HCT116 (cell line): ENCODE measurements at regions not wholly inside any gene's neighbourhood (a gene's known extent, or its start where the extent isn't known, plus 50 kb on each side); places are given as distances from the start of the nearest gene placed in this dataset.

Source experiments
- ATAC-seq: fragments of 200-7000 bp; cut with Tn5 transposase; 2 replicates; pipeline ENCODE4 v1.9.1; 2020; ENCODE audit warnings: mild to moderate bottlenecking, moderate library complexity
- BruUV-seq: library from RNA; stranded (reverse); fragments of 400-500 nt; replicated peaks from 2 replicates; lab custom pipeline; 2021; lab: Mats Ljungman, UMichigan
- CTCF ChIA-PET: fragments of 300-600 bp; sonication (Branson Sonifier 250); formaldehyde crosslinking; loops from one replicate; lab custom pipeline; 2021; ENCODE audit warnings: antibody characterized with exemption; lab: Charles Lee
- POLR2A ChIA-PET: fragments of 300-600, 350-600 bp; sonication (Branson Sonifier 250); formaldehyde crosslinking; loops from one replicate; lab custom pipeline; 2021; ENCODE audit warnings: antibody characterized with exemption; lab: Charles Lee
- RAD21 ChIA-PET, 2 experiments: fragments of 300-600 bp; sonication (Branson Sonifier 250); formaldehyde crosslinking; loops; one replicate each; lab custom pipeline; 2023; ENCODE audit warnings: low total read pairs in 2 of 2; ENCODE audit not compliant: uncharacterized antibody in 2 of 2, unreplicated experiment in 2 of 2, low non-redundant PET in 1 of 2; lab: Charles Lee
- DNase-seq: peaks from one replicate; pipeline ENCODE4 v3.0.0-alpha.2; 2010; ENCODE audit warnings: low read depth, low spot score
- H2AFZ ChIP-seq: fragments of 200-600 bp; shearing (Covaris generic), sonication (generic); 2 replicates; pipeline ENCODE4 v1.6.1; 2017; ENCODE audit warnings: low read depth, mixed run types, mixed read lengths, antibody characterized with exemption, low read length; ENCODE audit not compliant: poor library complexity, severe bottlenecking
- H3K27ac ChIP-seq: 2 replicates; pipeline ENCODE4 v1.5.1; 2012; ENCODE audit warnings: low read depth, low read length
- H3K27me3 ChIP-seq: fragments of 200-600 bp; sonication (generic); 2 replicates; pipeline ENCODE4 v1.6.1; 2016; ENCODE audit warnings: mixed run types, low read length, mixed read lengths; ENCODE audit not compliant: insufficient read depth
- H3K36me3 ChIP-seq, 2 experiments: fragments of 200-500 bp in 1 of 2; fragments of 200-600 bp in 1 of 2; sonication (Bioruptor generic) in 1 of 2; sonication (generic) in 1 of 2; 2 replicates each; pipeline versions ENCODE4 v1.5.1 to v1.6.1; 2014 to 2016; ENCODE audit warnings: low read length in 2 of 2, inconsistent platforms in 1 of 2, mixed read lengths in 1 of 2, mixed run types in 1 of 2; ENCODE audit not compliant: insufficient read depth in 2 of 2, control insufficient read depth in 1 of 2
- H3K4me1 ChIP-seq, 2 experiments: fragments of 200-600 bp in 1 of 2; sonication (generic) in 1 of 2; 2 replicates each; pipeline versions ENCODE4 v1.5.1 to v1.6.1; 2012 to 2017; ENCODE audit warnings: low read length in 2 of 2, inconsistent platforms in 1 of 2, mild to moderate bottlenecking in 1 of 2, mixed read lengths in 1 of 2, mixed run types in 1 of 2, moderate library complexity in 1 of 2; ENCODE audit not compliant: insufficient read depth in 2 of 2, control insufficient read depth in 1 of 2
- H3K4me2 ChIP-seq: fragments of 200-600 bp; sonication (generic); 2 replicates; pipeline ENCODE4 v1.6.1; 2017; ENCODE audit warnings: mixed run types, low read length, mixed read lengths
- H3K4me3 ChIP-seq, 2 experiments: fragments of 200-600 bp in 1 of 2; sonication (generic) in 1 of 2; replicated peaks in 1 of 2; 2 replicates each; pipeline ENCODE4 v1.5.1; 2011 to 2016; ENCODE audit warnings: low read length in 2 of 2, control low read depth in 1 of 2, low read depth in 1 of 2, mild to moderate bottlenecking in 1 of 2, mixed read lengths in 1 of 2, mixed run types in 1 of 2
- H3K79me2 ChIP-seq: fragments of 200-600 bp; sonication (generic); 2 replicates; pipeline ENCODE4 v1.6.1; 2017; ENCODE audit warnings: mild to moderate bottlenecking, mixed run types, low read length, moderate library complexity, mixed read lengths; ENCODE audit not compliant: insufficient read depth
- H3K9ac ChIP-seq: fragments of 200-600 bp; sonication (generic); 2 replicates; pipeline ENCODE4 v1.6.1; 2016; ENCODE audit warnings: low read length, mixed read lengths
- H3K9me2 ChIP-seq: fragments of 200-600 bp; sonication (generic), shearing (Covaris generic); 2 replicates; pipeline ENCODE4 v1.6.1; 2017; ENCODE audit warnings: mixed run types, mild to moderate bottlenecking, moderate library complexity; ENCODE audit not compliant: insufficient read depth
- H3K9me3 ChIP-seq, 2 experiments: fragments of 200-500 bp in 1 of 2; fragments of 200-600 bp in 1 of 2; sonication (Bioruptor generic) in 1 of 2; sonication (generic) in 1 of 2; 2 replicates each; pipeline ENCODE4 v1.6.1; 2014 to 2017; ENCODE audit warnings: low read length in 2 of 2, mixed read lengths in 2 of 2, inconsistent platforms in 1 of 2, low read depth in 1 of 2, mild to moderate bottlenecking in 1 of 2, mixed run types in 1 of 2, moderate library complexity in 1 of 2; ENCODE audit not compliant: control insufficient read depth in 1 of 2, insufficient read depth in 1 of 2
- H4K20me1 ChIP-seq: fragments of 200-600 bp; sonication (generic), shearing (Covaris generic); 2 replicates; pipeline ENCODE4 v1.6.1; 2017; ENCODE audit warnings: mixed run types, mild to moderate bottlenecking, moderate library complexity; ENCODE audit not compliant: insufficient read depth
- CBX3 ChIP-seq: IDR thresholded peaks from 2 replicates; pipeline ENCODE4 v1.6.1; 2012; ENCODE audit warnings: low read depth
- CEBPB ChIP-seq: IDR thresholded peaks from 2 replicates; pipeline ENCODE4 v1.6.1; 2012; ENCODE audit warnings: low read depth
- EGR1 ChIP-seq: IDR thresholded peaks from 2 replicates; pipeline ENCODE4 v1.6.1; 2012; ENCODE audit warnings: low read depth
- ELF1 ChIP-seq: IDR thresholded peaks from 2 replicates; pipeline ENCODE4 v1.6.1; 2012; ENCODE audit warnings: low read depth, borderline replicate concordance
- EZH2 ChIP-seq: fragments of 200-600 bp; sonication (generic); IDR thresholded peaks from 2 replicates; pipeline ENCODE4 v1.6.1; 2017; ENCODE audit warnings: antibody characterized with exemption, mixed run types
- EZH2phosphoT487 ChIP-seq: fragments of 200-600 bp; IDR thresholded peaks from 2 replicates; pipeline ENCODE4 v1.6.1; 2018; ENCODE audit warnings: antibody characterized with exemption, borderline replicate concordance
- FOSL1 ChIP-seq: IDR thresholded peaks from 2 replicates; pipeline ENCODE4 v1.6.1; 2012; ENCODE audit warnings: low read depth
- JUND ChIP-seq: IDR thresholded peaks from 2 replicates; pipeline ENCODE4 v1.6.1; 2012
- MAX ChIP-seq: IDR thresholded peaks from 2 replicates; pipeline ENCODE4 v1.6.1; 2012
- POLR2A ChIP-seq: IDR thresholded peaks from 2 replicates; pipeline ENCODE4 v1.7.0; 2011; ENCODE audit warnings: borderline replicate concordance; ENCODE audit not compliant: insufficient read depth, insufficient read length; ENCODE audit errors: extremely low read depth
- POLR2AphosphoS5 ChIP-seq: IDR thresholded peaks from 2 replicates; pipeline ENCODE4 v1.6.1; 2011; ENCODE audit warnings: mild to moderate bottlenecking, low read depth, low read length, moderate library complexity
- SP1 ChIP-seq: IDR thresholded peaks from 2 replicates; pipeline ENCODE4 v1.6.1; 2012; ENCODE audit warnings: low read depth
- SRF ChIP-seq: IDR thresholded peaks from 2 replicates; pipeline ENCODE4 v1.6.1; 2012; ENCODE audit warnings: low read depth
- TCF7L2 ChIP-seq: IDR thresholded peaks from 2 replicates; pipeline ENCODE4 v1.7.0; 2011; ENCODE audit warnings: borderline replicate concordance, inconsistent platforms; ENCODE audit not compliant: insufficient read depth, insufficient read length; ENCODE audit errors: extremely low read depth
- ZBTB33 ChIP-seq: IDR thresholded peaks from 2 replicates; pipeline ENCODE4 v1.6.1; 2011; ENCODE audit warnings: mild to moderate bottlenecking, low read length, moderate library complexity; ENCODE audit not compliant: insufficient replicate concordance; ENCODE audit errors: extremely low read depth
- ZFX ChIP-seq: fragments of 450-650 bp; IDR thresholded peaks from 2 replicates; pipeline ENCODE4 v1.6.1; 2017
- ZNF274 ChIP-seq: fragments of 200-500 bp; sonication (Bioruptor generic); IDR thresholded peaks from 2 replicates; pipeline ENCODE4 v1.6.1; 2014; ENCODE audit warnings: mild to moderate bottlenecking, low read depth, low read length, inconsistent platforms
- intact Hi-C: fragments of 100-400 bp; cut with micrococcal nuclease; formaldehyde crosslinking; loops from 2 replicates; pipeline ENCODE4 v1.10.0; 2022

- Histone ChIP-seq H3K4me3 (no peak overlapping the region), H3K79me2 (no peaks in the 10 kb centered on the region), H3K4me2 (no peak overlapping the region), H2AFZ (no peak overlapping the region), H4K20me1 (no peaks in the 10 kb centered on the region), H3K4me1 (peaks cover 0 to 6% of the 10 kb centered on the region in 2 experiments; a peak in 1 of 4 replicates), H3K36me3 (no peaks in the 10 kb centered on the region), H3K9me2 (no peaks in the 10 kb centered on the region), H3K9me3 (no peaks in the 10 kb centered on the region), H3K27ac (no peak overlapping the region), H3K9ac (no peak overlapping the region), H3K27me3 (no peaks in the 10 kb centered on the region)
- ChIA-PET RAD21 (no interaction called here), POLR2A (no interaction called here), CTCF (no interaction called here)
- no TSS peak for BruUV-seq
- intact Hi-C loops, result no loop called here
- ATAC-seq, result no peak
- TF ChIP-seq ZNF274 (no peak), EGR1 (no peak), SRF (no peak), JUND (no peak), MAX (no peak), POLR2AphosphoS5 (no peak), SP1 (no peak), CBX3 (no peak), ELF1 (no peak), TCF7L2 (no peak), CEBPB (no peak), FOSL1 (no peak), ZBTB33 (no peak), EZH2phosphoT487 (no peak), POLR2A (no peak), ZFX (no peak), EZH2 (no peak)
- no peak for DNase-seq
These were observed 534.2 kb downstream of the LRFN5 start for GRCh38 chr14:42140831-42141279.
